HepG2 (cell line): ENCODE measurements at regions not wholly inside any gene's neighbourhood (a gene's known extent, or its start where the extent isn't known, plus 50 kb on each side); places are given as distances from the start of the nearest gene placed in this dataset.

Experiments
- ATAC-seq: fragments of 200-7000 bp; cut with Tn5 transposase; 3 replicates; pipeline ENCODE4 v1.9.1; 2020; ENCODE audit warnings: mild to moderate bottlenecking, moderate library complexity
- BruUV-seq: library from RNA; stranded (reverse); fragments of 400-500 nt; replicated peaks from 2 replicates; lab custom pipeline; 2021; lab: Mats Ljungman, UMichigan
- CTCF ChIA-PET: fragments of 300-600 bp; formaldehyde crosslinking; extraction: SDS; loops from one replicate; lab custom pipeline; 2021; ENCODE audit warnings: low total read pairs, inconsistent platforms, low intra/inter-chr PET ratio; lab: Yijun Ruan, JAX
- POLR2A ChIA-PET: fragments of 350-600 bp; sonication (Branson Sonifier 250); formaldehyde crosslinking; loops from one replicate; lab custom pipeline; 2020; ENCODE audit warnings: antibody characterized with exemption, inconsistent platforms; lab: Yijun Ruan, JAX
- DNase-seq: peaks from one replicate; pipeline ENCODE4 v3.0.0-alpha.2; 2015; ENCODE audit warnings: low spot score
- FAIRE-seq: peaks from 3 replicates; lab custom pipeline; 2011; peaks lifted over from hg19 to GRCh38; lab: Jason Lieb, UNC
- H2AFZ ChIP-seq: one replicate; pipeline ENCODE4 v1.6.1; 2011; ENCODE audit warnings: low read length, inconsistent platforms
- H3K27ac ChIP-seq: fragments of 300-600 bp; 3 replicates; pipeline ENCODE4 v1.8.0; 2011; ENCODE audit warnings: mixed run types, mild to moderate bottlenecking, mixed read lengths, low read length, inconsistent platforms; ENCODE audit not compliant: insufficient read depth; ENCODE audit errors: extremely low read length
- H3K27me3 ChIP-seq, 2 experiments: fragments of 200-600 bp in 1 of 2; 2 replicates in 1 of 2; 3 replicates in 1 of 2; pipeline versions ENCODE4 v1.6.0 to v1.8.0; 2011; ENCODE audit warnings: low read length in 2 of 2, mild to moderate bottlenecking in 2 of 2, moderate library complexity in 2 of 2, inconsistent platforms in 1 of 2; ENCODE audit not compliant: insufficient read depth in 2 of 2, control insufficient read depth in 1 of 2
- H3K36me3 ChIP-seq, 2 experiments: fragments of 200-600 bp in 1 of 2; replicated peaks in 1 of 2; 2 replicates in 1 of 2; 3 replicates in 1 of 2; pipeline versions ENCODE4 v1.5.1 to v1.8.0; 2011; ENCODE audit warnings: low read length in 2 of 2, inconsistent platforms in 1 of 2; ENCODE audit not compliant: insufficient read depth in 2 of 2, control insufficient read depth in 1 of 2
- H3K4me1 ChIP-seq: 2 replicates; pipeline ENCODE4 v1.5.1; 2012; ENCODE audit warnings: low read length, inconsistent platforms; ENCODE audit not compliant: insufficient read depth
- H3K4me2 ChIP-seq: 2 replicates; pipeline ENCODE4 v1.6.0; 2011; ENCODE audit warnings: low read depth, low read length, inconsistent platforms
- H3K4me3 ChIP-seq, 3 experiments: fragments of 200-600 bp in 1 of 3; sonication (generic), shearing (Covaris generic) in 1 of 3; replicated peaks in 1 of 3; 2 replicates each; pipeline ENCODE4 v1.5.1; 2011 to 2016; ENCODE audit warnings: low read length in 3 of 3, inconsistent platforms in 2 of 3, low read depth in 2 of 3, mild to moderate bottlenecking in 2 of 3, control low read depth in 1 of 3, mixed read lengths in 1 of 3; ENCODE audit not compliant: insufficient read depth in 1 of 3
- H3K79me2 ChIP-seq: one replicate; pipeline ENCODE4 v1.6.1; 2011; ENCODE audit warnings: low read length, inconsistent platforms; ENCODE audit not compliant: insufficient read depth
- H3K9ac ChIP-seq: 2 replicates; pipeline ENCODE4 v1.6.0; 2011; ENCODE audit warnings: mild to moderate bottlenecking, low read depth, low read length, inconsistent platforms; ENCODE audit not compliant: insufficient read depth
- H3K9me3 ChIP-seq: 2 replicates; pipeline ENCODE4 v1.5.1; 2012; ENCODE audit warnings: mild to moderate bottlenecking, low read length
- H4K20me1 ChIP-seq: 2 replicates; pipeline ENCODE4 v1.6.0; 2011; ENCODE audit warnings: inconsistent platforms, mild to moderate bottlenecking, low read length, moderate library complexity; ENCODE audit not compliant: insufficient read depth
- CREM ChIP-seq, 2 experiments: sonication (generic) in 1 of 2; formaldehyde crosslinking in 1 of 2; IDR thresholded peaks; 2 replicates each; pipeline versions ENCODE4 v1.4.0 to v1.6.1; 2016 to 2020; ENCODE audit warnings: antibody characterized with exemption in 1 of 2, mild to moderate bottlenecking in 1 of 2, missing genetic modification reagents in 1 of 2
- KLF11 ChIP-seq: IDR thresholded peaks from 2 replicates; pipeline ENCODE4 v1.6.1; 2016; ENCODE audit warnings: missing compliant biosample characterization
- NR2C2 ChIP-seq: sonication (generic); formaldehyde crosslinking; IDR thresholded peaks from 2 replicates; pipeline ENCODE4 v1.4.0; 2020; ENCODE audit warnings: missing genetic modification reagents, mild to moderate bottlenecking, moderate library complexity, borderline replicate concordance
- RNF2 ChIP-seq: fragments of 450-650 bp; conservative IDR thresholded peaks from 2 replicates; pipeline ENCODE4 v1.6.1; 2016; ENCODE audit warnings: low read depth
- YEATS2 ChIP-seq: sonication (generic); formaldehyde crosslinking; IDR thresholded peaks from 2 replicates; pipeline ENCODE4 v1.4.0; 2020; ENCODE audit warnings: missing genetic modification reagents, borderline replicate concordance
- ZFP37 ChIP-seq: sonication (generic); formaldehyde crosslinking; IDR thresholded peaks from 2 replicates; pipeline ENCODE4 v1.4.0; 2020; ENCODE audit warnings: missing genetic modification reagents, borderline replicate concordance
- ZFX ChIP-seq: sonication (generic); formaldehyde crosslinking; IDR thresholded peaks from 2 replicates; pipeline ENCODE4 v1.4.0; 2020; ENCODE audit warnings: mild to moderate bottlenecking, low read depth, missing genetic modification reagents, moderate library complexity
- ZNF136 ChIP-seq: sonication (generic); formaldehyde crosslinking; IDR thresholded peaks from 2 replicates; pipeline ENCODE4 v1.8.1; 2022; ENCODE audit warnings: low read depth, mild to moderate bottlenecking, moderate library complexity, missing genetic modification reagents
- ZNF20 ChIP-seq: sonication (generic); formaldehyde crosslinking; IDR thresholded peaks from 2 replicates; pipeline ENCODE4 v1.4.0; 2020; ENCODE audit warnings: mild to moderate bottlenecking, moderate library complexity, missing genetic modification reagents
- ZNF256 ChIP-seq: sonication (generic); formaldehyde crosslinking; conservative IDR thresholded peaks from 2 replicates; pipeline ENCODE4 v1.4.0; 2020; ENCODE audit warnings: missing genetic modification reagents
- ZNF331 ChIP-seq: sonication (generic); formaldehyde crosslinking; IDR thresholded peaks from 2 replicates; pipeline ENCODE4 v1.4.0; 2020; ENCODE audit warnings: missing genetic modification reagents
- ZNF34 ChIP-seq: sonication (generic); formaldehyde crosslinking; IDR thresholded peaks from 2 replicates; pipeline ENCODE4 v1.4.0; 2020; ENCODE audit warnings: mild to moderate bottlenecking, missing genetic modification reagents, borderline replicate concordance
- ZNF672 ChIP-seq: sonication (generic); formaldehyde crosslinking; IDR thresholded peaks from 2 replicates; pipeline ENCODE4 v1.8.1; 2022; ENCODE audit warnings: missing genetic modification reagents
- ZNF777 ChIP-seq: sonication (generic); formaldehyde crosslinking; IDR thresholded peaks from 2 replicates; pipeline ENCODE4 v1.4.0; 2020; ENCODE audit warnings: missing genetic modification reagents
- in situ Hi-C: cut with HindIII; loops from 2 replicates; pipeline ENCODE4 v1.10.0; 2017; ENCODE audit warnings: low pct_unique_long_range_greater_than_20kb; ENCODE audit not compliant: extremely low pct_ligation_motif_present
- intact Hi-C: fragments of 100-400 bp; cut with micrococcal nuclease; formaldehyde crosslinking; loops from one replicate; pipeline ENCODE4 v1.10.0; 2022; ENCODE audit not compliant: unreplicated experiment
- TF ChIP-seq, protein P1 (sequence below): sonication (generic); formaldehyde crosslinking; IDR thresholded peaks from 2 replicates; pipeline ENCODE4 v1.8.1; 2022; ENCODE audit warnings: low read depth, mild to moderate bottlenecking, missing genetic modification reagents
- TF ChIP-seq, protein P2 (sequence below): sonication (generic); formaldehyde crosslinking; IDR thresholded peaks from 2 replicates; pipeline ENCODE4 v1.4.0; 2020; ENCODE audit warnings: missing genetic modification reagents; ENCODE audit errors: not compliant biosample characterization
- TF ChIP-seq, protein P3 (sequence below): sonication (generic); formaldehyde crosslinking; IDR thresholded peaks from 2 replicates; pipeline ENCODE4 v1.9.0; 2021; ENCODE audit warnings: missing genetic modification reagents, mild to moderate bottlenecking, borderline replicate concordance

DNA sequence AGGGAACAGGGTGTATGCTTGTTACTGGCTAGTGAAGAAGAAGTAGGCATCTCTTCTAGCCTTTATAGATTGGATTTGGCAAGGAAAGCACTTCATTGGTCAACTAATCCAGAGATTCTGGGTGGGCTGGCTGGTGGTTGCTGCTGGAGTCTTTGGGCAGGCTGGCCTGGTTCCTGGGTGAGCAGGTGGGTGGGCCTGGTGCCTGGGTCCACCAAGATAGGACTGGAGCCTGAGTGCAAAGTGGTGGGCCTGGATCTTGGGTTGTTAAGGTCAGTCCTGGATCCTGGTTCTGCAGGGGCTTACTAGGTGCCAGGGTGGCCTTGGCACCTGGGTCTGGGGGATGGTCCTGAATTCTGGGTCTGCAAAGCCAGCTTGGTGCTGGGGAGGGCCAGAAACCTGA is 482.4 kb upstream of the GHITM start (continued):
- TF ChIP-seq, protein P1, sequence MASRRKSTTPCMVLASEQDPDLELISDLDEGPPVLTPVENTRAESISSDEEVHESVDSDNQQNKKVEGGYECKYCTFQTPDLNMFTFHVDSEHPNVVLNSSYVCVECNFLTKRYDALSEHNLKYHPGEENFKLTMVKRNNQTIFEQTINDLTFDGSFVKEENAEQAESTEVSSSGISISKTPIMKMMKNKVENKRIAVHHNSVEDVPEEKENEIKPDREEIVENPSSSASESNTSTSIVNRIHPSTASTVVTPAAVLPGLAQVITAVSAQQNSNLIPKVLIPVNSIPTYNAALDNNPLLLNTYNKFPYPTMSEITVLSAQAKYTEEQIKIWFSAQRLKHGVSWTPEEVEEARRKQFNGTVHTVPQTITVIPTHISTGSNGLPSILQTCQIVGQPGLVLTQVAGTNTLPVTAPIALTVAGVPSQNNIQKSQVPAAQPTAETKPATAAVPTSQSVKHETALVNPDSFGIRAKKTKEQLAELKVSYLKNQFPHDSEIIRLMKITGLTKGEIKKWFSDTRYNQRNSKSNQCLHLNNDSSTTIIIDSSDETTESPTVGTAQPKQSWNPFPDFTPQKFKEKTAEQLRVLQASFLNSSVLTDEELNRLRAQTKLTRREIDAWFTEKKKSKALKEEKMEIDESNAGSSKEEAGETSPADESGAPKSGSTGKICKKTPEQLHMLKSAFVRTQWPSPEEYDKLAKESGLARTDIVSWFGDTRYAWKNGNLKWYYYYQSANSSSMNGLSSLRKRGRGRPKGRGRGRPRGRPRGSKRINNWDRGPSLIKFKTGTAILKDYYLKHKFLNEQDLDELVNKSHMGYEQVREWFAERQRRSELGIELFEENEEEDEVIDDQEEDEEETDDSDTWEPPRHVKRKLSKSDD = no peak
- TF ChIP-seq ZNF672 (CRISPR knock-in tag) (no peak), RNF2 (no peak), ZNF256 (no peak), KLF11 (CRISPR knock-in tag) (no peak), NR2C2 (no peak), YEATS2 (CRISPR knock-in tag) (no peak), ZFX (no peak), ZFP37 (no peak)
- TF ChIP-seq, all 625 proteins: peak for 0

DNA sequence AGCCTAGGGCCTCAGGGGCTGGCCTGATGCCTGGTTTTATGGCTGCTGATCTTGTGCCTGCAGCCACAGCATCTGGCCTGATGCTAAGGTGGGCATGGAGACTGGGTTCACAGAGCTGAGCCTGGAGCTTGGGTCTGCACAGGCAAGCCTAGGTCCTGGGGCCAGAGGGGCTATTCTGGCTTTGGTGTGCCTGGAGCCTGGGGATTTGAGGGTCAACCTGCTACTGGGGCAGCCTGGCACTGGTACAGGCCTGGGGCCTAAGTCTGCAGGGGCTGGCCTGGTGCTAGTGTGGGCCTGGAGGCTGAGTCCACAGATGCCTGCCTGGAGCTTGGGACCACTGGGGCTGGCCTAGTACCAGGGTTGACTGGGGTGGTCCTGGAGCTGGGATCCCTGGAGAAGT is 481.8 kb upstream of the GHITM start:
- Histone ChIP-seq H3K4me3 (no peak overlapping the region), H3K9me3 (peaks cover 42% of the 10 kb centered on the region), H3K27ac (no peak overlapping the region), H3K4me2 (no peak overlapping the region), H3K27me3 (no peaks in the 10 kb centered on the region; a peak in 1 of 5 replicates), H3K36me3 (no peaks in the 10 kb centered on the region), H3K9ac (no peak overlapping the region), H3K4me1 (no peaks in the 10 kb centered on the region), H2AFZ (no peak overlapping the region), H3K79me2 (no peaks in the 10 kb centered on the region), H4K20me1 (no peaks in the 10 kb centered on the region)
- DNase-seq = no peak
- no TSS peak for BruUV-seq
- POLR2A ChIA-PET = no interaction called here
- no peak for ATAC-seq
- intact Hi-C loops (no loop called here), in situ Hi-C loops (no loop called here)
- no peak for TF ChIP-seq CREM (IDR thresholded peaks at IDR 0.05)
- TF ChIP-seq CREM (CRISPR knock-in tag; IDR thresholded peaks at IDR 0.05) = no peak
- no peak for TF ChIP-seq ZNF331 (CRISPR knock-in tag)
- TF ChIP-seq ZNF777 (CRISPR knock-in tag) = no peak
- TF ChIP-seq ZNF136 (CRISPR knock-in tag) = no peak
- no peak for TF ChIP-seq ZNF20
- TF ChIP-seq ZNF34 (CRISPR knock-in tag) = no peak
- TF ChIP-seq, protein P2, sequence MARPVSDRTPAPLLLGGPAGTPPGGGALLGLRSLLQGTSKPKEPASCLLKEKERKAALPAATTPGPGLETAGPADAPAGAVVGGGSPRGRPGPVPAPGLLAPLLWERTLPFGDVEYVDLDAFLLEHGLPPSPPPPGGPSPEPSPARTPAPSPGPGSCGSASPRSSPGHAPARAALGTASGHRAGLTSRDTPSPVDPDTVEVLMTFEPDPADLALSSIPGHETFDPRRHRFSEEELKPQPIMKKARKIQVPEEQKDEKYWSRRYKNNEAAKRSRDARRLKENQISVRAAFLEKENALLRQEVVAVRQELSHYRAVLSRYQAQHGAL (CRISPR knock-in tag) = no peak
- TF ChIP-seq, protein P3, sequence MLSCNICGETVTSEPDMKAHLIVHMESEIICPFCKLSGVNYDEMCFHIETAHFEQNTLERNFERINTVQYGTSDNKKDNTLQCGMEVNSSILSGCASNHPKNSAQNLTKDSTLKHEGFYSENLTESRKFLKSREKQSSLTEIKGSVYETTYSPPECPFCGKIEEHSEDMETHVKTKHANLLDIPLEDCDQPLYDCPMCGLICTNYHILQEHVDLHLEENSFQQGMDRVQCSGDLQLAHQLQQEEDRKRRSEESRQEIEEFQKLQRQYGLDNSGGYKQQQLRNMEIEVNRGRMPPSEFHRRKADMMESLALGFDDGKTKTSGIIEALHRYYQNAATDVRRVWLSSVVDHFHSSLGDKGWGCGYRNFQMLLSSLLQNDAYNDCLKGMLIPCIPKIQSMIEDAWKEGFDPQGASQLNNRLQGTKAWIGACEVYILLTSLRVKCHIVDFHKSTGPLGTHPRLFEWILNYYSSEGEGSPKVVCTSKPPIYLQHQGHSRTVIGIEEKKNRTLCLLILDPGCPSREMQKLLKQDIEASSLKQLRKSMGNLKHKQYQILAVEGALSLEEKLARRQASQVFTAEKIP (CRISPR knock-in tag) = no peak
- no peak for FAIRE-seq
- CTCF ChIA-PET = no interaction called here
